ENCODE measurements at regions not wholly inside any gene's neighbourhood (a gene's known extent, or its start where the extent isn't known, plus 50 kb on each side); places are given as distances from the start of the nearest gene placed in this dataset.

DNA sequence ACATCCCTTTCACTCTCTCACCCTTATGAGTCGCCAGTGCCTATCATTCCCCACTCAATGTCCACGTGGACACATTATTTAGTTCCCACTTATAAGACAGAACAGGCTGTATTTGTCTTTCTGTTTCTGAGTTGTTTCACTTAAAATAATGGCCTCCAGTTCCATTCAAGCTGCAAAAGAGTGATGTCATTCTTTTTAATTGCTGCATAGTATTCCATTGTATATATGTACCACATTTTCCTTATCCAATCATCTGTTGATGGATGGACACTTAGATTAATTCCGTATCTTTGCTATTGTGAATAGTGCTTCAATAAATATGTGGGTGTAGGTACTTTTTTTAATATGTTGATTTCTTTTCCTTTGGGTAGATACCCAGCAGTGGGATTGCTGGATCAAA is 79.1 kb downstream of the ZNF365 start:
- H3K4me1 Mint-ChIP-seq: peaks cover 49% of the 10 kb centered on the region
- intact Hi-C loops (cut with micrococcal nuclease): no loop called here
- Histone ChIP-seq H3K27me3 (replicated peaks in 1 of 4; ENCODE audit: control extremely low read depth in 1 of 4, control insufficient read depth in 3 of 4, insufficient read depth in 4 of 4, low read length in 3 of 4) (no peaks in the 10 kb centered on the region), H3K9me3 (ENCODE audit: control extremely low read depth in 1 of 3, control insufficient read depth in 2 of 3, insufficient read depth in 1 of 3, low read length in 2 of 3) (no peaks in the 10 kb centered on the region), H3K4me1 (ENCODE audit: control insufficient read depth in 2 of 2, insufficient read depth in 2 of 2, low read length in 2 of 2) (peaks cover 42 to 44% of the 10 kb centered on the region in 2 donors), H3K27ac (ENCODE audit: low read length in 2 of 2) (no peak overlapping the region), H3K79me2 (ENCODE audit: control insufficient read depth, insufficient read depth, low read length) (no peaks in the 10 kb centered on the region), H3K36me3 (replicated peaks in 1 of 2; ENCODE audit: control extremely low read depth in 1 of 2, control insufficient read depth in 1 of 2, extremely low read depth in 1 of 2, insufficient read depth in 2 of 2, low read length in 1 of 2) (no peaks in the 10 kb centered on the region), H2AFZ (ENCODE audit: insufficient read depth, low read depth, low read length, poor library complexity, severe bottlenecking) (no peak overlapping the region), H3K4me3 (ENCODE audit: control extremely low read depth in 1 of 5, extremely low read depth in 1 of 5, insufficient read depth in 1 of 5, low read depth in 2 of 5, low read length in 4 of 5) (no peak overlapping the region), H3K9ac (ENCODE audit: low read length) (no peak overlapping the region), H3K4me2 (replicated peaks; ENCODE audit: low read depth, low read length, poor library complexity, severe bottlenecking) (no peak overlapping the region), H4K20me1 (ENCODE audit: control insufficient read depth, insufficient read depth, low read length, poor library complexity, severe bottlenecking) (no peaks in the 10 kb centered on the region)
- DNase-seq: no peak
- ATAC-seq (ENCODE audit: low read depth): no peak
- no CpG with 5 or more reads among the region's 3 CpGs for WGBS (ENCODE audit: insufficient coverage)
- no peaks in the 10 kb centered on the region for H3K9me3 Mint-ChIP-seq (ENCODE audit: insufficient read depth)
- no peak for TF ChIP-seq EZH2 (IDR thresholded peaks at IDR 0.05; ENCODE audit: borderline replicate concordance, insufficient read depth, low read depth, low read length, poor library complexity, severe bottlenecking)
- TF ChIP-seq CTCF (IDR thresholded peaks at IDR 0.05): no peak
- no peak overlapping the region for H3K4me3 Mint-ChIP-seq
- no peaks in the 10 kb centered on the region for H3K27me3 Mint-ChIP-seq
- CTCF ChIA-PET: interaction anchor here (8.2 kb wide), 1 partner anchor 14 kb away, joined by 81 read pairs; no protein-coding TSS in a partner anchor
- POLR2A ChIA-PET: no interaction called here
- H3K27ac Mint-ChIP-seq: no peak overlapping the region

DNA sequence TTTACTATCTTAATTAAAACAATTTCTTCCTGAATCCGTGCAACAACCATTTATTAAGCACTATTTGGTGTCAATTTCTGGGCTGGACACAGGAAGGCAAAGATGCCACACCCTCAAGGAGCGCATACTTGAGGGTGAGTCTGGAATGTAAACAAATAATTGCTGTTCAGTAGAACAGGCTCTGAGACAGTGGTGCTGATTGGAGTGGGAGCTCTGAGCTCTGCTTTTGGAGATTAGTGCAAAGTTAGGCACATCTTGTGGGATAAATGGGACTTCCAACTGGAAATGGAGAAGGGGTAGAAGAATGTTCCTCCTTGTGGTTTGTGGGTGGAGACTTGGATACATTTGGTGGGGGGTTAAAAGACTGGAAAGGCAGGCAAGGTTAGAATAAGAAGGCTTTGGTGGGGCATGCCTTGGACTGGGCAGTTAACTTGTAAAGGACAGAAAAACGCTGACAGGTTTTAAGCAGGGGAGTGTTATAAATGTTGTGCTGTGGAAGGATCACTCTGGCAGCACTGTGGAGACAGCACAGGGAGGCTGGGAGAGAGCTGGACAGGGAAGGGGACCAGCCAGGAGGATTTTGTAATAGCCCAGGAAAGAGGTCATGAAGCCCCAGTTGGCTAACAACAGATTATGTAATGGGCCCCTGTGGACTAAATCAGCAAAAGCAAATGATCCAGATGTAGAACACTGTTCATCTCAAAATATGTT is 80.7 kb downstream of the ZNF365 start:
- Histone ChIP-seq H3K27ac (ENCODE audit: low read length in 2 of 2) (no peak overlapping the region), H3K4me2 (replicated peaks; ENCODE audit: low read depth, low read length, poor library complexity, severe bottlenecking) (no peak overlapping the region), H3K9ac (ENCODE audit: low read length) (no peak overlapping the region), H3K9me3 (ENCODE audit: control extremely low read depth in 1 of 3, control insufficient read depth in 2 of 3, insufficient read depth in 1 of 3, low read length in 2 of 3) (no peaks in the 10 kb centered on the region), H2AFZ (ENCODE audit: insufficient read depth, low read depth, low read length, poor library complexity, severe bottlenecking) (no peak overlapping the region), H3K4me1 (ENCODE audit: control insufficient read depth in 2 of 2, insufficient read depth in 2 of 2, low read length in 2 of 2) (peaks cover 42 to 44% of the 10 kb centered on the region in 2 donors), H3K36me3 (replicated peaks in 1 of 2; ENCODE audit: control extremely low read depth in 1 of 2, control insufficient read depth in 1 of 2, extremely low read depth in 1 of 2, insufficient read depth in 2 of 2, low read length in 1 of 2) (no peaks in the 10 kb centered on the region), H3K27me3 (replicated peaks in 1 of 4; ENCODE audit: control extremely low read depth in 1 of 4, control insufficient read depth in 3 of 4, insufficient read depth in 4 of 4, low read length in 3 of 4) (no peaks in the 10 kb centered on the region), H3K4me3 (ENCODE audit: control extremely low read depth in 1 of 5, extremely low read depth in 1 of 5, insufficient read depth in 1 of 5, low read depth in 2 of 5, low read length in 4 of 5) (no peak overlapping the region), H4K20me1 (ENCODE audit: control insufficient read depth, insufficient read depth, low read length, poor library complexity, severe bottlenecking) (no peaks in the 10 kb centered on the region), H3K79me2 (ENCODE audit: control insufficient read depth, insufficient read depth, low read length) (no peaks in the 10 kb centered on the region)
- DNase-seq (no peak), ATAC-seq (ENCODE audit: low read depth) (no peak)
- H3K27me3 Mint-ChIP-seq: no peaks in the 10 kb centered on the region
- no peak overlapping the region for H3K4me3 Mint-ChIP-seq
- H3K9me3 Mint-ChIP-seq (ENCODE audit: insufficient read depth): no peaks in the 10 kb centered on the region
- H3K27ac Mint-ChIP-seq: no peak overlapping the region
- H3K4me1 Mint-ChIP-seq: peaks cover 49% of the 10 kb centered on the region
- intact Hi-C loops (cut with micrococcal nuclease): loop anchor here (5.0 kb wide), 2 partner anchors 37 to 52 kb away; no protein-coding TSS in a partner anchor
- TF ChIP-seq CTCF (IDR thresholded peaks at IDR 0.05): no peak
- ChIA-PET POLR2A (no interaction called here), CTCF (interaction anchor here (0.8 to 8.2 kb wide), 3 partner anchors 15 to 139 kb away, joined by 3 to 81 read pairs (median 25); no protein-coding TSS in a partner anchor)
- 97% methylated on average over 3 of the region's 3 CpGs for WGBS (ENCODE audit: insufficient coverage)
